ENCODE measurements at regions not wholly inside any gene's neighbourhood (a gene's known extent, or its start where the extent isn't known, plus 50 kb on each side); places are given as distances from the start of the nearest gene placed in this dataset.

- no peak for TF ChIP-seq CTCF (IDR thresholded peaks at IDR 0.05)
- TF ChIP-seq POLR2A (IDR thresholded peaks at IDR 0.05) = no peak
Observed at GRCh38 chr14:23816371-23816770, 137.2 kb upstream of the DHRS4 start.
